B cell (primary cell): ENCODE measurements at regions not wholly inside any gene's neighbourhood (a gene's known extent, or its start where the extent isn't known, plus 50 kb on each side); places are given as distances from the start of the nearest gene placed in this dataset.

ENCODE experiments used
- ATAC-seq: fragments of 200-7000 bp; cut with Tn5 transposase; one replicate; pipeline ENCODE4 v1.10.0; 2021; ENCODE audit warnings: low read depth, mild to moderate bottlenecking, moderate number of reproducible peaks, moderate library complexity
- CTCF ChIA-PET: fragments of 350-600 bp; sonication (Branson Sonifier 250); formaldehyde crosslinking; loops from one replicate; lab custom pipeline; 2021; ENCODE audit warnings: antibody characterized with exemption, inconsistent platforms; lab: Charles Lee
- POLR2A ChIA-PET: fragments of 350-600 bp; sonication (Branson Sonifier 250); formaldehyde crosslinking; loops from one replicate; lab custom pipeline; 2021; ENCODE audit warnings: antibody characterized with exemption; lab: Charles Lee
- DNase-seq: peaks from one replicate; pipeline ENCODE4 v3.0.0; 2013
- H2AFZ ChIP-seq: 2 replicates; pipeline ENCODE4 v1.6.1; 2012; ENCODE audit warnings: mild to moderate bottlenecking, low read depth, low read length; ENCODE audit not compliant: insufficient read depth, poor library complexity, severe bottlenecking
- H3K27ac ChIP-seq, 2 donors: 1 replicate in 1 of 2; 2 replicates in 1 of 2; pipeline ENCODE4 v1.5.1; 2012 to 2013; ENCODE audit warnings: low read length in 2 of 2, mild to moderate bottlenecking in 2 of 2, moderate library complexity in 1 of 2
- H3K27me3 ChIP-seq, 4 experiments: fragments of 200-600 bp in 1 of 4; sonication (generic) in 1 of 4; replicated peaks in 1 of 4; 1 replicate in 2 of 4; 2 replicates in 2 of 4; pipeline versions ENCODE4 v1.6.1 to v1.7.0; 2013 to 2016; ENCODE audit warnings: low read length in 3 of 4, mild to moderate bottlenecking in 2 of 4, mixed read lengths in 1 of 4, moderate library complexity in 1 of 4; ENCODE audit not compliant: insufficient read depth in 4 of 4, control insufficient read depth in 3 of 4; ENCODE audit errors: control extremely low read depth in 1 of 4
- H3K36me3 ChIP-seq, 2 experiments: replicated peaks in 1 of 2; 1 replicate in 1 of 2; 2 replicates in 1 of 2; pipeline versions ENCODE4 v1.6.1 to v1.7.1; 2013; ENCODE audit warnings: low read length in 1 of 2; ENCODE audit not compliant: insufficient read depth in 2 of 2, control insufficient read depth in 1 of 2; ENCODE audit errors: control extremely low read depth in 1 of 2, extremely low read depth in 1 of 2
- H3K4me1 ChIP-seq, 2 donors: fragments of 200-600 bp in 1 of 2; sonication (generic) in 1 of 2; 1 replicate in 1 of 2; 2 replicates in 1 of 2; pipeline versions ENCODE4 v1.5.1 to v1.6.1; 2013 to 2017; ENCODE audit warnings: low read length in 2 of 2; ENCODE audit not compliant: control insufficient read depth in 2 of 2, insufficient read depth in 2 of 2
- H3K4me2 ChIP-seq: replicated peaks from 2 replicates; pipeline ENCODE3; 2012; ENCODE audit warnings: mild to moderate bottlenecking, low read depth, low read length; ENCODE audit not compliant: poor library complexity, severe bottlenecking
- H3K4me3 ChIP-seq, 5 experiments: fragments of 200-600 bp in 1 of 5; sonication (generic) in 1 of 5; 1 replicate in 3 of 5; 2 replicates in 2 of 5; pipeline versions ENCODE4 v1.5.1 to v1.7.0; 2011 to 2016; ENCODE audit warnings: low read length in 4 of 5, mild to moderate bottlenecking in 4 of 5, low read depth in 2 of 5, control low read depth in 1 of 5, moderate library complexity in 1 of 5; ENCODE audit not compliant: insufficient read depth in 1 of 5; ENCODE audit errors: control extremely low read depth in 1 of 5, extremely low read depth in 1 of 5
- H3K79me2 ChIP-seq: fragments of 200-600 bp; sonication (generic); one replicate; pipeline ENCODE4 v1.6.0; 2016; ENCODE audit warnings: low read length; ENCODE audit not compliant: control insufficient read depth, insufficient read depth
- H3K9ac ChIP-seq: fragments of 200-600 bp; sonication (generic); 2 replicates; pipeline ENCODE4 v1.6.1; 2017; ENCODE audit warnings: mild to moderate bottlenecking, low read length, moderate library complexity
- H3K9me3 ChIP-seq, 3 donors: one replicate each; pipeline versions ENCODE4 v1.6.1 to v1.7.1; 2013; ENCODE audit warnings: low read length in 2 of 3; ENCODE audit not compliant: control insufficient read depth in 2 of 3, insufficient read depth in 1 of 3; ENCODE audit errors: control extremely low read depth in 1 of 3
- H4K20me1 ChIP-seq: 2 replicates; pipeline ENCODE4 v1.6.0; 2012; ENCODE audit warnings: mild to moderate bottlenecking, low read length; ENCODE audit not compliant: insufficient read depth, control insufficient read depth, poor library complexity, severe bottlenecking
- H3K27ac Mint-ChIP-seq: one replicate; pipeline ENCODE4 v1.8.0; 2021; ENCODE audit warnings: mixed read lengths
- H3K27me3 Mint-ChIP-seq: one replicate; pipeline ENCODE4 v1.8.0; 2021; ENCODE audit warnings: mixed read lengths
- H3K4me1 Mint-ChIP-seq: one replicate; pipeline ENCODE4 v1.8.0; 2021; ENCODE audit warnings: mixed read lengths
- H3K4me3 Mint-ChIP-seq: one replicate; pipeline ENCODE4 v1.8.0; 2021; ENCODE audit warnings: mixed read lengths
- H3K9me3 Mint-ChIP-seq: one replicate; pipeline ENCODE4 v1.8.0; 2022; ENCODE audit warnings: mixed read lengths; ENCODE audit not compliant: insufficient read depth
- EZH2 ChIP-seq: IDR thresholded peaks from 2 replicates; pipeline ENCODE4 v1.6.1; 2012; ENCODE audit warnings: borderline replicate concordance, low read depth, mild to moderate bottlenecking, moderate library complexity, low read length; ENCODE audit not compliant: insufficient read depth, poor library complexity, severe bottlenecking
- WGBS: methylation state at CpG from one replicate; pipeline ENCODE4 v1.1.5; 2013; ENCODE audit warnings: missing lambda C conversion rate; ENCODE audit not compliant: insufficient coverage; 5-methylcytosine and 5-hydroxymethylcytosine counted together
- intact Hi-C: fragments of 100-400 bp; cut with micrococcal nuclease; formaldehyde crosslinking; loops from one replicate; pipeline ENCODE4 v1.10.0; 2022
- TF ChIP-seq, protein P1 (sequence below): fragments of 200-600 bp; IDR thresholded peaks from one replicate; pipeline ENCODE4 v1.8.0; 2022; ENCODE audit warnings: antibody characterized with exemption, mild to moderate bottlenecking

DNA sequence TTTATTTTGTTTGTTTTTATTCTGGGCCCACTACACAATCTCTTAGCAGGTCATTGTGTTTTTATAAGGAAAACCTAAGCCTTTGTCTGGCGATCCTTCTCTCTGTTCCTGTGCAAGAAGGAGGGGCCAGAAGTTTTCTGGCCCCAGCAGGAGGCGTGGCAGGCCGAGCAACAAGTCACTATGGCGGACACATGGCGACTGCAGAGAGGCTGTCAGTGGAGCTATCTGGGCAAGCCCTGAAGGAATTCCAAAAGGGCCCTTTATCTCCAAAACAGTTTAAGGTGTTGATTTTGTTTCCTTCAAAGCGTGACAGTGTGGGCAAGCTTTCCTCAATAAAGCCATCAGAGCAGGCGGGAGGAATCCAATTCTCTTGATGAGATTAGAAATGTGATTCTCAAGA, 118.8 kb upstream of the CTAGE1 start:
- no peak for TF ChIP-seq EZH2
- TF ChIP-seq, protein P1, sequence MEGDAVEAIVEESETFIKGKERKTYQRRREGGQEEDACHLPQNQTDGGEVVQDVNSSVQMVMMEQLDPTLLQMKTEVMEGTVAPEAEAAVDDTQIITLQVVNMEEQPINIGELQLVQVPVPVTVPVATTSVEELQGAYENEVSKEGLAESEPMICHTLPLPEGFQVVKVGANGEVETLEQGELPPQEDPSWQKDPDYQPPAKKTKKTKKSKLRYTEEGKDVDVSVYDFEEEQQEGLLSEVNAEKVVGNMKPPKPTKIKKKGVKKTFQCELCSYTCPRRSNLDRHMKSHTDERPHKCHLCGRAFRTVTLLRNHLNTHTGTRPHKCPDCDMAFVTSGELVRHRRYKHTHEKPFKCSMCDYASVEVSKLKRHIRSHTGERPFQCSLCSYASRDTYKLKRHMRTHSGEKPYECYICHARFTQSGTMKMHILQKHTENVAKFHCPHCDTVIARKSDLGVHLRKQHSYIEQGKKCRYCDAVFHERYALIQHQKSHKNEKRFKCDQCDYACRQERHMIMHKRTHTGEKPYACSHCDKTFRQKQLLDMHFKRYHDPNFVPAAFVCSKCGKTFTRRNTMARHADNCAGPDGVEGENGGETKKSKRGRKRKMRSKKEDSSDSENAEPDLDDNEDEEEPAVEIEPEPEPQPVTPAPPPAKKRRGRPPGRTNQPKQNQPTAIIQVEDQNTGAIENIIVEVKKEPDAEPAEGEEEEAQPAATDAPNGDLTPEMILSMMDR: no peak
- H3K4me1 ChIP-seq: no peaks in the 10 kb centered on the region

DNA sequence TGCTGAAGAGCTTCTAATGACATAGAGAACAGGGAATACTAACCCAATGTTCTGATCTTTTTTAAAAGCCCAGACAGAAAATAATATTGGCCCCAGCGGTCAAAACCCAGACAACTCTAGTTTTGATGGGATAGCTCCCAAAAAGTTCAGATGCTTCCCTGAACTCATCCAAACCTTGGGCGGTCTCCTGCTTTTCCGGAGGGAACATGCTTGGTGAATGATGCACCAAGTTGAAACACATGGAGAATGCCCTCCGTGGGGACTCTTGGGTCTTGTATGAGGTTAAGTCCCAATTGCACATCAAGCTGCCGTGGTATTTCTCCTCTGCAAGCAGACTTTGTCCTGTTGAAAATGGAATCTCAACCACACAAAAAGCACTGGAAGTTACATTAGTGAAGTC, 120.7 kb upstream of the CTAGE1 start:
- Histone ChIP-seq H4K20me1 (no peaks in the 10 kb centered on the region), H3K9ac (no peak overlapping the region), H3K4me3 (no peak overlapping the region), H3K27me3 (no peaks in the 10 kb centered on the region), H3K79me2 (no peaks in the 10 kb centered on the region), H2AFZ (no peak overlapping the region), H3K9me3 (peaks cover 0 to 8% (median 0%) of the 10 kb centered on the region in 3 donors), H3K36me3 (no peaks in the 10 kb centered on the region), H3K4me1 (no peaks in the 10 kb centered on the region), H3K4me2 (no peak overlapping the region), H3K27ac (no peak overlapping the region)
- H3K9me3 Mint-ChIP-seq: peaks cover 3% of the 10 kb centered on the region
- ChIA-PET CTCF (no interaction called here), POLR2A (no interaction called here)
- ATAC-seq (no peak), DNase-seq (no peak)
- TF ChIP-seq, protein P1: no peak
- TF ChIP-seq EZH2: no peak
- 94% methylated on average over 5 of the region's 5 CpGs for WGBS
- H3K4me3 Mint-ChIP-seq: no peak overlapping the region
- H3K4me1 Mint-ChIP-seq: no peaks in the 10 kb centered on the region
- no peaks in the 10 kb centered on the region for H3K27me3 Mint-ChIP-seq
- intact Hi-C loops: no loop called here
- no peak overlapping the region for H3K27ac Mint-ChIP-seq

More for the DNA sequence above, 118.8 kb upstream of the CTAGE1 start:
- ATAC-seq (no peak), DNase-seq (no peak)
- POLR2A ChIA-PET: no interaction called here
- H3K27ac ChIP-seq: no peak overlapping the region
- Mint-ChIP-seq H3K9me3 (peaks cover 3% of the 10 kb centered on the region), H3K27me3 (no peaks in the 10 kb centered on the region), H3K4me1 (no peaks in the 10 kb centered on the region), H3K27ac (no peak overlapping the region), H3K4me3 (no peak overlapping the region)
- H3K4me2 ChIP-seq: no peak overlapping the region
- H3K27me3 ChIP-seq: no peaks in the 10 kb centered on the region
- 94% methylated on average over 7 of the region's 7 CpGs for WGBS
- H2AFZ ChIP-seq: no peak overlapping the region
- H4K20me1 ChIP-seq: no peaks in the 10 kb centered on the region
- H3K9me3 ChIP-seq: no peaks in the 10 kb centered on the region
- H3K9ac ChIP-seq: no peak overlapping the region
- no peaks in the 10 kb centered on the region for H3K36me3 ChIP-seq
- H3K4me3 ChIP-seq: no peak overlapping the region
- no peaks in the 10 kb centered on the region for H3K79me2 ChIP-seq
- CTCF ChIA-PET: no interaction called here
- intact Hi-C loops: no loop called here
